ENCODE measurements at regions not wholly inside any gene's neighbourhood (a gene's known extent, or its start where the extent isn't known, plus 50 kb on each side); places are given as distances from the start of the nearest gene placed in this dataset.

- no peak for TF ChIP-seq BHLHE40 (IDR thresholded peaks at IDR 0.05; ENCODE audit: borderline replicate concordance)
- TF ChIP-seq FOXA1 (IDR thresholded peaks at IDR 0.05), result no peak
- TF ChIP-seq SUZ12 (IDR thresholded peaks at IDR 0.05), result no peak
- no peak for TF ChIP-seq NFRKB (IDR thresholded peaks at IDR 0.05)
- TF ChIP-seq PKNOX1 (IDR thresholded peaks at IDR 0.05), result no peak
These were observed 459.4 kb downstream of the NUF2 start for GRCh38 chr1:163781146-163781545.
